ENCODE measurements at regions not wholly inside any gene's neighbourhood (a gene's known extent, or its start where the extent isn't known, plus 50 kb on each side); places are given as distances from the start of the nearest gene placed in this dataset.

GRCh38 chrX:16067886-16068515, 55.4 kb upstream of the GRPR start:
- TF ChIP-seq CTCF (IDR thresholded peaks at IDR 0.05) (no peak), POLR2A (IDR thresholded peaks at IDR 0.05) (no peak)
